ENCODE measurements at regions not wholly inside any gene's neighbourhood (a gene's known extent, or its start where the extent isn't known, plus 50 kb on each side); places are given as distances from the start of the nearest gene placed in this dataset.

- TF ChIP-seq CTCF (IDR thresholded peaks at IDR 0.05): no peak
- no peak for TF ChIP-seq ZFX (IDR thresholded peaks at IDR 0.05; ENCODE audit: borderline replicate concordance)
Observed at GRCh38 chr13:43979492-43979891, 99.8 kb downstream of the LACC1 start.

Data from 22Rv1 (cell line).